LNCAP (cell line): ENCODE measurements at regions not wholly inside any gene's neighbourhood (a gene's known extent, or its start where the extent isn't known, plus 50 kb on each side); places are given as distances from the start of the nearest gene placed in this dataset.

Source experiments
- CTCF ChIP-seq: fragments of 450-650 bp; IDR thresholded peaks from 2 replicates; pipeline ENCODE4 v1.5.1; 2017; ENCODE audit warnings: mild to moderate bottlenecking

GRCh38 chr5:91641730-91642350, 258.7 kb upstream of the ARRDC3 start:
- peak; percentile 59 for TF ChIP-seq CTCF

GRCh38 chr5:91639744-91640143, 256.6 kb upstream of the ARRDC3 start:
- TF ChIP-seq CTCF: no peak

- TF ChIP-seq CTCF: no peak
Measured at GRCh38 chr5:91638010-91638409, 254.9 kb upstream of the ARRDC3 start.

- TF ChIP-seq CTCF: no peak
Measured at GRCh38 chr5:91635950-91636734, 253.0 kb upstream of the ARRDC3 start.

GRCh38 chr5:91632871-91633270, 249.8 kb upstream of the ARRDC3 start:
- TF ChIP-seq CTCF: no peak

GRCh38 chr5:91611746-91612145, 228.6 kb upstream of the ARRDC3 start:
- no peak for TF ChIP-seq CTCF

- no peak for TF ChIP-seq CTCF
Measured at GRCh38 chr5:91607675-91608074, 224.6 kb upstream of the ARRDC3 start.
